ENCODE measurements at regions not wholly inside any gene's neighbourhood (a gene's known extent, or its start where the extent isn't known, plus 50 kb on each side); places are given as distances from the start of the nearest gene placed in this dataset.

DNA sequence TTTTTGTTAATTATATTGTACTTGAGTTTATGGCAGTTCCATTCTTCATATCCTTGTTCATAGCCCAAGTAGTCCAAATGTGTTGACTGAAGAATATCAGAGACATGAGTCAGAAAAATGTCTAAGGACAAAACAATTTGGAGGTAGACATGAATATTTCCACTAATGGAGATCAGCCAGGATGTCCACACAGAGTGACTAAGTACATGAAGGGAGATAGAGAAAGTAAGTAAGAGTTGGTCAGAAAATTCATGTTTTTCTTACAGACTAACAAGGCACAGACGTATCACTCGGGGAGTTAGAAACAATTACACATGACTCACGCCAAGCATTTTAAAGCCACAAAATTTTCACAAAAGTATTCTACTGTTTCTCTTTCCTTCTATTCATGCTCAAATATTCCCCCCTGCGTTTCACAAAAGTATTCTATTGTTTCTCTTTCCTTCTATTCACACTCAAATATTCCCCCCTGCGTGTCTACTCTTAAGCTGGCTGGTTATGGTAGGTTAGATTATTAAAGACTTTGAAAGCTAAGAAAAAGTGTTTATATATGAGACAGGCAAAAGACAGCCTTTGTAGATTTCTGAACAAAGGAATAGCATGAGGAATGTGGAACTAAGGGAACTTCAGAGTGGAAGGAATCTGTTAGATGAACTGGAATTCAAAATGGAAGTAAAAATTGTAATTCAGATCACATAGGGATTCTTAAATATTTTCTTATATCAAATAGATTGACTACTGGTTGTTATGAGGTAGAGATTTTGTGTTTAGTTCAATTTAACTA, 648.7 kb upstream of the CCDC54 start:
- DNase-seq = no peak

DNA sequence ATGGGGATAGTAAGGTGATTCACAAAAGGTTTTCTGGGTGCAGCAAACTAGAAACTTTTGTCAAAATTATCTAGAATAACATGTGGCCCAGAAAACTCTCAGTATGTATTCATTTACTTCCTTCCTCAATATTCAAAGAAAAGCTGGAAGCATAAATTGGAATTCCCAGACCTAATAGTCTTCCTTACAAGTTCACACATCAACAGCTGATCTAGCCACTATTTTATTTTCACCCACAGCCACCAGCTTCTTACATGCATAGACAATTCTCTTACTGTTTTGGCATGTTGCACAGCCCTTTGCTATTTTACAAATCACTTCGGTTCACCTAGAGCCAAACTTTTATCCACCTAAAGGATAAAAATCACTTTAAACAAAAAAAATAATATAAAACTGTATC, 647.8 kb upstream of the CCDC54 start:
- DNase-seq = no peak

DNA sequence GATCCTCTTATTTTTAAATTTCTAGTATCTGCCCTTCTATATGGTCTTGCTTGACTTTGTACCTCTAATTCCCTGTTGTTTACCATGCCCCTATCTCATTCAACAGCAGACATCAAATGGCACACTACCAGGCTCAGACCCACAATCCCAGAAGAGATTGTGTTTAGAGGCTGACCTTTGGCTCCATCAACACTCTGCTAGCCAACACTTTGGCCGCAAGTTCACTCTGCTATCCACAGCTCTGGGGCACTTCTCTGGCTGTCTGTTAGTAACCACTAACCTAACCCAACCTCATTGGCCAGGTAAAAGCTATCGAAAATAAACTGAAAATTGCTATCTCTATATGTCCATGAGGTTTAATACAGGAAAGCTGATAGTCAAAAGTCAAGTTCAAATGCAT, 646.0 kb upstream of the CCDC54 start:
- DNase-seq = no peak

DNA sequence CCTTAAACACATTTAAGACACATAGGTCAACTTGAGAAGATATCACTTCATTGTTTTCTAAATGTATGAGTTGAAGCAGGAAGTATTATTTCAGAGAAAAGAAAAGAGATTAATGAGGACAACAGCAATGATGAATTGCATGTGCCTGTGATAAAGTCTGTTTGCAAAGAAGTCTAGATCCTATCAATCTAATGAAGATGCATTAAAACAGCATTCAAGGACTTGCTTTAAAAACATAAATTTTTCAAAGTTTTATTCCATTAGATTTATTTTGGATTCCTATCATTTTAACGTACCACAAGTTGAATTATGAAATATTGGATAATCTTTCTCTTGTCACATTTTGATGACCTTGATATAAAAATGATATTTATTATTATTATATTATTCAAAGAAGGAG, 642.5 kb upstream of the CCDC54 start:
- no peak for DNase-seq

DNA sequence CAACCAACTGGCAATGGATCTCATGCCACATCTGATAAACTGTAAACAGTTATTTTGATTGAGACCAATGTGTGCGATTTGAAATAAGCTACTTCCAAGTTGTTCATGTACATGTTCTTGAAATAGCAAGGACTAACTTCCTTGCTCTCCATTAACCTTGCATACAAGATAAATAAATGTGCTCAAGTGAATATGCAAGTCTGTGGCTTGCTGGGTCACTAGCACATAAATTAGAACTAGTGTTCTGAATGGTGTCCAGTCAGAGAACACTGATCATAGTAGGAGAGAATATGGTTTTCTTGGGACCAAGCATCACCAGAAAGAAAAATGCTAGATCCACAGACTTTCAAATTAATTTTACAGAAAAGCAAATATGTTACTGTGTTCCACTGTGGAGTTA, 640.0 kb upstream of the CCDC54 start:
- no peak for DNase-seq

DNA sequence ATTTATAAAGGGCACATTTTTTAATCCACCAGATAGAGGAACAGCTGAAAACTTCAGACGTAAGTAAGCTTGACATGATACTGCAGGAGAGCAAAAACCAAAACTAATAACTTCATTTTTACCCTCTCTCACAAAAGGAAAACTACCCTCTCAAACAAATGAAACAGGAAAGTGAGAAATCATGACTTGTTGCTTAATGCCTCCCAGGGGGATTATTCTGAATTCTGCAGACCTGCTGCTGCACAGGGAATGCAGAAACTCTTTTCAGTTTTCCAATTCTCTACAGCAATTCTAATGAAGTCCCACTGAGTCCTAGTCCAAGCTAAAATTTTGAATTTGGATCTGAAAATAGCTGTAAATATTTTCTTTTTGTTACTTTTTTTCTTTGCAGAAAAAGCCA, 637.1 kb upstream of the CCDC54 start:
- DNase-seq = no peak

DNA sequence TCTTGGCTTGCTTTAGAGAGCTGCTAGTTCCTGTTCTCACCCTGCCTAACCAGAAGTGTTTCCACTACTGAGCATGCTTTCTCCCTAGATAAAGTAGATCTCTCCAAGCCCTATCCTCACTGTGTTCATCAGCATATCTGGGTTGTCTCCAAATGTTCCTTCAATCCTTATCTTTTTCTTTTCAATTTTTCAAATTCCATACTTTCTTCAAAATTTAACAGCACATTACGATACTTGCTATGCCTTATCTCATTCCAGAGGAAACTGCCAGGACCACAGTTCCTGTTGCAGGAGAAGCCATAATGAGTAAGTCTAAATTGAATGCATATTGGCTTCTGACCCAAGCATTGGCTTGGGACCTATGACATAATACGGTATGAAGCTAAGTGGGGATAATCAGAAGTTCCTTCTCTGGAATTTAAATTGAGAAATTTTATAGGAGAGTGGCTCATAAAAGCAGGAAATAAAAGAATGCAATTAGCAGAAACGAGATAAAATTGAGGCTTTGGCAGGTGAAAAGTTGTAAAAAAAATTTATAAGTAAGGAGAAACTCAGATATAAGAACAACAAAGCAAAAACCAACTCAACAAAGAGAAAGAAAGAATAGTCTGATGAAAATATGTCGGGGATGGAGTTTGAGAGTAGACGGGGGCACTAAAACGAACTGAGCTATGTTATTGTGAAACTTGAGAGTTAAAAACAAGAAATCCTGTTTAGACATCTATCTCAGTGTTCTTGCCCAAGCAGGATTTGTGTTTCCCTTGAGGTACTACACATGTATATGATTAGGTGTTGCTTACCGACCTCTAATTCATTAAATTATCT, 631.7 kb upstream of the CCDC54 start:
- DNase-seq = no peak

DNA sequence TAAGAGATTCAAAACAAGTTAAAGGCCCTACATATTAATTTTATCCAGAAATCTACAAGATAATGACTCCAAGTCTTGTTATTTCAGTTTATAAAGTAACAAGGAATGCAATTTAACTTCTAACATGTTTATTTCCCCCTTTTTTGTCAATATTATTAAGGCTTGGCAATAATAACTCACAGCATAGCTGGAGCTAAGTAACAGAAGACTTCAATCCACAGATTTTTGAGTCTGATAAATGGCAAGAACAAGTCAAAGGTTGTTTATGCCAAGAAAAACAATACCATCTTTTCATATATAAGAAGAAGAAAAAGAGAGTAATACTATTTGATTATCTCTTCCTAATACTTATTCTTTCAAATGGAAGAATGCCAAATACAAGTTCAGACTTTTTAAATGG, 631.0 kb upstream of the CCDC54 start:
- DNase-seq = no peak

DNA sequence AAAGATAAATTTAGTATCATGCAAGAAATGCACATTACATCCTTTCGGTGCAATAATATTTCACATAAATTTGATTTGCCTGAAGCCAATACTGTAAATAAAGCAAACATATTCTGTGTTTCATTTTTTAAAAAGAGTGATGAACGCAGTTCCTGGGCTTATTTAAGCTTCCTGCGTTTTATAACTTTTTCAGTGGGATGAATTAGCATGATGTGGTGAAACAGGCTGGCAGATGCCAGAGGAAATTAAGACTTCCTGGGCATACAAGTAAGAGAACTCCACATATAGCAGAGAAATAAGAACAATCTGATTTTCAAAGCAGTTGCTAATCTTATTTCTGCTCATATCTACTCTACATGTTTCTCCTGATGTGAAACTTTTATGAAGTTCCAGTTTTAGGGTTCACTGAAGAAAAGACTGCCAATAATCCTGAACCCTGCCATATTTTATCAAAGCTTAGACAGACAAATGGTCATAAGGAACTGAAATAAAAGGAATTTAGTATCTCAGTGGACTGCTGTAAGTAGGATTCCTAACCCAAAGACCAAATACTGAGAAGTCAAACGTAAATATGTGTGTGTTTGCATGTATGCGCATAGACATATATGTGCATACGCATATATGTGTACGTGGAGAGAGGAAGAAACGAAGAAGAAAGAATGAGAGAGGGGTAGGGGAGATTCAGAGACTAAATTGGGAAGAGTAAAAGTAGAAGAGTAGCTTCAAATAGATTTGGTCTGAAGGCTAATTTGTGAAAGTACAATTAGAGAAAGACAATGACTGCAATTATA, 628.6 kb upstream of the CCDC54 start:
- no peak for DNase-seq

DNA sequence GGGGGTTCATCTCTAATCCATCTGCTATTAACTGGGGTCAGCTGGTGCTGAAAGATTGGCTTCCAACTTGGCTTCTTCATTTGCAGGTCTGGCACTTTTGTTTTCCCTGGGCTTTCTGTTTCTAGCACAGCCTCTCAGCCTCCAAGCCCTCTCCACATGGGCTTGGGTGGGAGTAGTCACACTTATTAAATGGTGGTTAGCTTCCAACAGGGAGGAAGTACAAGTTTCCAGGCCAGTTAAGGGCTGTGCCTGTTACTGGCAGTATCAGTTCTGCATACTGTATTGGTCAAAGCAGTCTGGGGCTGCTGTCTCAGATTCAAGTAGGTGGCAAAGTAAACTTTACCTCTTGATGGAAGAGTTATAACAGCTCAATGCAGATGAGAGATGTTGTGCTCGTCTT, 627.1 kb upstream of the CCDC54 start:
- no peak for DNase-seq

DNA sequence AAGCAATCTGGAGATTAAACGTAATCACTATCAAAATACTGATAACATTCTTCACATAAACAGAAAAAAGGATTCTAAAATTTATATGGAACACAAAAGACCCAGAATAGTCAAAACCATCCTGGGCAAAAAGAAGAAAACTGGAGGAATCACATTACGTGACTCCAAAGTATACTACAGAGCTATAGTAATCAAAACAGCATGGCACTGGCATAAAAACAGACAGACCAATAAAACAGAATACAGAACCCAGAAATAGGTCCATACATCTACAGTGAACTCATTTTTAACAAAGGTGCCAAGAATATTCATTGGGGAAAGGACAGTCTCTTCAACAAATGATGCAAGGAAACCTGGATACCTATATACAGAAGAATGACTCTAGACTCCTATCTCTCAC, 621.9 kb upstream of the CCDC54 start:
- no peak for DNase-seq

DNA sequence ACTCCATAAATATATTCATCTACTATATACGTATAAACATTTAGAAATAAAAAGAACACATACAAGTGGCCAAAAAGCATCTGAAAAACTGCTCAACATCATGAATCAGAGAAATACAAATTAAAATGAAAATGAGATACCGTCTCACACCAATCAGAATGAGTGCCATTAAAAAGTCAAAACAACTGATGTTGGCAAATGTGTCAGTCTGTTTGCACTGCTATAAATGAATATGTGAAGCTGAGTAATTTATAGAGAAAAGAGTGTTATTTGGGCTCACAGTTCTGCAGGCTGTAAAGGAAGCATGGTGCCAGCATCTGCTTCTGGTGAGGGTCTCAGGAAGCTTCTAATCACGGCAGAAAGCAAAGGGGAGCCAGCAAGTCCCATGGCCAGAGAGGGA, 620.3 kb upstream of the CCDC54 start:
- no peak for DNase-seq

DNA sequence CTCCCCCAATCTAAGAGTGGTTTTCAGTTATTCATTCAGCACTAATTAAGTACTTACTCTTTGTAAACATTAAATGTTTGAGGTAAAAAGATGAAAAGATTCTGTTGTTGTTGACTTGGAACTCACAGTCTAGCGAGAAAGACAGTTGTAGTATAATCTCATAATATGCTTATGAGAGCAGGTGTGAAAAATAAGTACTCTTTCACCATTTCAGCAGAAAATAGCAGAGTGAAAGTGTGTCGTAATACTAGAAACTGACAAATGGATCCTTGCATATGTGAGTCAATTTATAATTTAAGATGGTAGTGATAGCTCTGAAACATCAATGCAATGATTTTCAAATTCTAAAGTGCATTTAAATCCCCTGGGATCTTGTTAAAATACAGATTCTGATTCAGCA, 618.8 kb upstream of the CCDC54 start:
- DNase-seq = no peak

DNA sequence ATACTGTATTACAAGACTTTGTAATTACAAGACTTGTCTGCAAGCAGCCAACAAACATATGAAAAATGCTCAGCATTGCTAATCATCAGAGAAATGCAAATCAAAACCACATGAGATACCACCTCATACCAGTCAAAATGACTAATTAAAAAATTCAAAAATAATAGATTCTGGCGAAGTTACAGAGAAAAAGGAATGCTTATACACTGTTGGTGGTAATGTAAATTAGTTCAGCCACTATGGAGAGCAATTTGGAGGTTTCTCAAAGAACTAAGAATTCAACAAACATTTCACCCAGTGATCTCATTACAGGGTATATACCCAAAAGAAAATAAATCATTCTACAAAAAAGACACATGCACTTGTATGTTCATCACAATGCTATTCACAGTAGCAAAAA, 617.5 kb upstream of the CCDC54 start:
- DNase-seq = no peak

DNA sequence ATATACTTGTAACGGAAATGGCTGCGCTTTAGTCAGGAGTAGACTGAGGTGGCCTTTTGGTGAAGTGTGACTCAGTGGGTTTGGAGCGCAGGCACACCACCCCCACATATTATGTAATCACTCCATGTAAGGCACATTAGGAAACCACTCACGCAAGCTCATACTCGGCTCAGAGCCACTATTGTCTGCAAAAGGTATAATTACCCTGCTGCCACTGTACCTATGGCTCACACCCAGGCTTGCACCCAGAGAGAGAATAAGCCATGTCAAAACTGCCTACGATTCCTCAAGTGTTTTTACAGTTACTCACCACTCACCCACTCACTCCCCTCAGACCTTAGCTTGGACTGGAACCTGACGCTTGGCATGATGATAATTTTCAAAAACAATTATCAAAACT, 611.9 kb upstream of the CCDC54 start:
- no peak for DNase-seq

DNA sequence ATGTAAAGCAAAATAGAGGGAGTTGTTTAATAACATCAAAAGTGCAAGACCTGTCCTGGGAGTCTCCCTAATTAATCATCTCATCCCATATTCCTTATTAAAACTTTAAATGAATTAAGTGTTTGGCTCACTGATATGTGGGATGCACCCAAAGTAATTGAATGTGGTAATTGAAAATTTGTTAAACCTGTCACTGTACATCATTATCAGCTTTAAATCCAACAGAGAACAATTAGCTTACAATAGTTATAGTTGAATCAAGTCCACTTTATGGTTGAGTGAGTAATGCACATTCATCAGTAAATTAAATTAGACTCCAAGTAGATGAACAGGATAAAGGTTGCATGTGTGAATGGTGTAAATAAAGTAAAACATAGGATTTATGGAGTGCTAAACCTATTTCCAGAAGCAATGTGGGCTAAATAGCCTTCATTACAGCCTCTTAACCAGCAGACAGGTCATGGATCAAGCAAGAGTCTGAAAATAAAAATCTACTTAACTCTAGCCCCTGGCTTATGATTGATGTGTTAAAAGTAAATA, 608.2 kb upstream of the CCDC54 start:
- no peak for DNase-seq

DNA sequence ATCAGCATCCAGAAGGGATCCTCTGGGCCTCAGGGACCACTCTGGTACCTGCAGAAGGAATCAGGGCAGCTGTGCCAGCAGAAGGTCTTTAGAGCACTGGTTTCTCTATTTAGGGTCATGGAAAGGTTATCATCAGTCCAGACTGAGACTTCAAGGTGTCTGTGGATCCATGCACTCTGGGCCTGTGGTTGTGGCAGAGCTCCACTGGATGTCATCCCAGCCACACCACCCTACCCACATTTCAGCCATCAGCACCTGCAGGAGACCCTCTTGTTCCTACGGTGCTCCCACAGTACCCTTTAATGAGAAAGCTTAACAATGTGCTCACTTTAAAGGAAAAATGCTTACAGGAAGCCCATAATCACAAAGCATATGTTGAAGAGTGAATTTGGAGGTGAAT, 603.4 kb upstream of the CCDC54 start:
- no peak for DNase-seq

DNA sequence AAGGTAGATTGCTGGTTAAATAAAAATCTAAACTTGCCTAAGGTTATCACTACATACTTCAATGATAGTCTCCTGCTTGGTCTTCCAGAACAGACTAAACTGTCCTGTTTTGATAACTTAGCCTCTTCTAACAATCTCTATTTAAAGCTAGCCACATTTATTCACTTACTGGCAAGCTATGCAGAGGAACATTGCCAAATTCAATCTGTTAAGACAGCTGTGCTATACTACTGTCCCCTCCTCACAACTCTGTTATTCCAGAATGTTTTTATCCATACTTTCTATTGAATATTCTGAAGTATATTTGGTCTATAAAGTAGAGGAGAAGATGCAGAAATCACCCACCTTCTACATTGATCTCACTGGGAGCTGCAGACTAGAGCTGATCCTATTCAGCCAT, 594.0 kb upstream of the CCDC54 start:
- no peak for DNase-seq

DNA sequence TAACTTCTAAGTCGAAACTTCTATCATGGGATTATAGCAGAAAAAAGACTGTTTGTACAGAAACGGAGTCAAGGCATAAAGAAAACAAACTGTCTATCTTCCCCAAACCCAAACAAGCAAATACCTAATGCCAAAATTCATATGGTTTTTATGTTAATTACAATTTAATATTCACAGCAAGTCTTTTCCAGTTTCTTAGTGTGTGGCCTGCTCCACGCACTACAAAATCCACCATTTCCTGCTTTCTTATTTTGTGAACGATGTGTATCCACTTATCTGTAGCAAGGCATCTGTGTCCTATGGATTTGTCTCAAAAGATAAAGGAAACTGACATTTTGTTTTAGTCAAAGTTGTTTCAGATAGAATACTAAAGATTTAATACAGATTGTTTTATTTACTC, 588.0 kb upstream of the CCDC54 start:
- DNase-seq = no peak

DNA sequence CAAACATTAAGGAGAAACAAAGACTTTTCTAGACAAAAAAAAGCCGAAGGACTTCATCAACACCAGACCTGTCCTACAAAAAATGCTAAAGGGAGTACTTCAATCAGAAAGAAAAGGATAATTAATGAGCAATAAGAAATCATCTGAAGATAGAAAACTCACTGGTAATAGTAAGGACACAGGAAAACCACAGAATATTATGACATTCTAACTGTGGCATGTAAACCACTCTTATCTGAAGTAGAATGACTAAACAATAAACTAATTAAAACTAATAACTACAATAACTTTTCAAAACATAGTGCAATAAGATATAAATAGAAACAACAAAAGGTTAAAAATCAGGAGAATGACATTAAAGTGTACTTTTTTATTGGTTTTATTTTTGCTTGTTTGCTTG, 584.5 kb upstream of the CCDC54 start:
- DNase-seq = no peak

DNA sequence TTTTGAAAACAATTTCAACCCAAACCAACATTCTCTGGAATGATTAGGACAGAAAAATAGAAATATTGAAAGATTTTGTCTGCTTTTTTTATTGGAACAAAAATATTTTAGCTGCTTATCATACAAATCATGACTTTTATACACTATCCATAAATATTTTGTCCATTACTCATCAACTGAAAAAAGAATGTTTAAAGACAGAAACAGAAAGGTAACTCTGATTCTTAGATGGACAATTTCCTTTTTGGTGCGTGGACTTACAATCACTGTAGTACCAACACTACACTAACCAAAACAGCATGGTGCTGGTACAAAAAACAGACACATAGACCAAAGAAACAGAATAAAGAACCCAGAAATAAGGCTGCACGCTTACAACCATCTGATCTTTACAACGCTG, 582.8 kb upstream of the CCDC54 start:
- DNase-seq = no peak

DNA sequence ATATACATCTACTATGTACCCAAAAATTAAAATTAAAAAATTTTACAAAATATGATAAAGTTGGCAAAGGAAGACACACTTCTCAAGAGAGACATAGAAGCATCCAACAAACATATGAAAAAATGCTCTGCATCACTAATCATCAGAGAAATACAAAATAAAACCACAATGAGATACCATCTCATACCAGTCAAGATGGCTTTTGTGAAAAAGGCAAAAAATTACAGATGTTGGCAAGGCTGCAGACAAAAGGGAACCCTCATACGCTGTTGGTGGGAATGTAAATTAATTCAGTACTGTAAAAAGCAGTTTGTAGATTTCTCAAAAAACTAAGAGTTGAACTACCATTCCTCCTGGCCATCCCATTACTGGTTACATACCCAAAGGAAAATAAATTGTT, 581.7 kb upstream of the CCDC54 start:
- no peak for DNase-seq

DNA sequence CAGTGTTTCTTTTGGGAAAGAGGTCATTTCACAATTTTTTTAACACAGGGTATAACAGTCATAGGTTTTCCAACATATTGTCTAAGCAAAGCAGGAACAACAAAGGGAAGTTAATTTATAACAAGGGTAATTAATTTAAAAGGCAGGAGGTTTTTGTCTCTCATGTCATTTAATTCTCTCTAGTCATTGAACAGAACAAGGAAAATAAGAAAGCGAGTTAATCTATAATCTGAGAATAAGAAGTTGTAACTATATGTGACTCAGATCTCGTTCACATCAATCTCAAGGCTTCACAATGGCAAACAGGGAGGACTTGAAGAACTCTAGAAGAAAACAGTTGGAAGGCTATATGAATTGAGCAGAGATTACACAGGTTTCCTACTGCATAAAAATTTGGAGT, 579.8 kb upstream of the CCDC54 start:
- no peak for DNase-seq

DNA sequence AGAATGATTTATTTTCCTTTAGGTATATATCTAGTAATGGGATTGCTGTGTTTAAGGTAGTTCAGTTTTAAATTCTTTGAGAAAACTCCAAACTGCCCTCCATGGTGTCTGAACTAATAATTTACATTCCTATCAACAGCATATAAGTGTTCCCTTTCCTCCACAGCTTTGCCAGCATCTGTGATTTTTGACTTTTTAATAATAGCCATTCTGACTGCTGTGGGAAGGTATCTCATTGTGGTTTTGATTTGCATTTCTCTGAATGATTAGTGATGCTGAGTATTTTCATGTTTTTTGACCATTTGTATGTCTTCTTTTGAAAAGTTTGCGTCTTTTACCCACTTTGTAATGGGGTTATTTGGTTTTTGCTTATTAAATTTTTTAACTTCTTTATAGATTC, 571.6 kb upstream of the CCDC54 start:
- DNase-seq = no peak

Measured in NCI-H526 treated with DMSO at 0.1 percent for 48 hours (cell line).